ENCODE measurements at regions not wholly inside any gene's neighbourhood (a gene's known extent, or its start where the extent isn't known, plus 50 kb on each side); places are given as distances from the start of the nearest gene placed in this dataset.

DNA sequence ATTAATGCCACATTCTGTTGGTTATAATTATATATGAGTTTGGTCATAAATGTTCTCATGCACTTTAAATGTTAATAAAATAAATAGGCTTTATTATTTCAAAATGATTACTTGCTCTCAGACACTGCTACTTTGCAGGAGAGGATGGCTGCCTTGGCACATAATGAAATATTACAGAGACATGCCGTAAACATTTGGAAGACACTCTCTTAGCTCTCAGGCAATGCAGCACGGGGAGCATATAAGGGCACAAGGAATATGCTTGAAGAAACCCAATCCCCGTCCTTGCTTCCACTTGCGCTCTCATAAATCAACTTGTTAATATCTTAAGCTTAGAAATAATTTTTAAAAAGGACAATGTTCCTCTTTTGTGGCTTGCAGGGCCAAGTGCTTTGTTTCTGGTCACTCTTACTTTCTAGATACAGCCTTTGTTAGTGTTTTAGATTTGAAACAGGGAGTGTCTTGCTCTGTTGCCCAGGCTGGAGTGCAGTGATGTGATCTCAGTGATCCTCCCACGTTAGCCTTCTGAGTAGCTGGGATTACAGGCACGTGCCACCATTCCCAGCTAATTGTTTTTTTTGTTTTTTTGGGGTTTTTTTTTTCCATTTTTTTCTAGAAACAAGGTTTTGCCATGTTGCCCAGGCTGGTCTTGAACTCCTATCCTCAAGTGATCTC, 445.0 kb downstream of the SPRY1 start:
- DNase-seq (ENCODE audit: low read depth): no peak

DNA sequence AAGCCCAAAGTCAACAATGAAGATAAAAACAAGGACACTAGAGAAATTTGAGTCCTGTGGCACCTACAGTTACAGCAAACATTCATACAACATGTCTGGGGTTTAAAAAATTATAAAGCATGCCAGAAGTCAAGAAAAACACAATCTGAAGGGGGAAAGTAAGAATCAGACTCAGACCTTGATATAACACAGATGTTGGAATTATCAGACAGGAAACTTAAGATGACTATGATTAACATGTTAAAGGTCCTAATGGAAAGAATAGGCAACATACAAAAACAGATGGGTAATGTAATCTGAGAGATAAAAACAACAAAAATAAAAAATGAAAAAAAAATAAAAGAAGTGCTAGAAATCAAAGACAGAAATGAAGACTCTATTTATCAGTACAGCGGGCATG, 446.5 kb downstream of the SPRY1 start:
- no peak for DNase-seq (ENCODE audit: low read depth)

DNA sequence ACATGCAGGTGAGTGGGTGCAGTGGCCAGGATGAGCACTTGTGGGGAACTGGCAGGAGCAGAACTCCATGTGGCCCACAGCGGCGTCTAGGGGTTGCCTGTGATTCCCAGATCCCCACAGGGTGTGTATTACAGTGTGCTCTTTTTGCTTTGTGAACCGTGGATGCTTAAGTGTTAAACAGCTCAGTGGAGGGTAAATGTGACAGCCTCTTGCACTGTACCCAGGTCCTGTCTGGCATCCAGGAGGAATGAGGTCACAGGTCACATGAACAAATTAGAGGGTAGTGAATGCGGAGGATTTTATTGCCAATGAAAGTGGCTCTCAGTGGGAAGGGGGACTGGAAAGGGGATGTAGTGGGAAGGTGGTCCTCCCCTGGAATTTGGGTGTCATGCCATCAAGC, 447.8 kb downstream of the SPRY1 start:
- DNase-seq (ENCODE audit: low read depth): no peak

DNA sequence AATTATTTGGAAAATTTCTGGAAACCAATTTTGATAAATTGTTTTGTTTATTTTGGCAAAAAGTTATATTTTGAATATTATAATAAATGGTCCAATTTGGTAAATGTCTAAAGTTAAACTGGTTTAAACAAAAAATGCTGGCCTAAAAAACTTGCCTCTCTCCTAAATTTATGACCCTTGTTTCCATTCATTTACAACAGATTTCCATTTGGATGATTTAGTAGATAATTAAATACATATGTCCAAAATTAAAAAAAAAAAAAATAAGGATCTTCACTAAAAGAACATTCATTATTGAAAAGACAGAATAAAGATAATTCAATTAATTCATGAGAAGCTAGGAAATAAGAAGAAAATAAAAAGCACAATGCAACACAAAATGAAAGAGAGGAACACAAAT, 449.5 kb downstream of the SPRY1 start:
- no peak for DNase-seq (ENCODE audit: low read depth)

DNA sequence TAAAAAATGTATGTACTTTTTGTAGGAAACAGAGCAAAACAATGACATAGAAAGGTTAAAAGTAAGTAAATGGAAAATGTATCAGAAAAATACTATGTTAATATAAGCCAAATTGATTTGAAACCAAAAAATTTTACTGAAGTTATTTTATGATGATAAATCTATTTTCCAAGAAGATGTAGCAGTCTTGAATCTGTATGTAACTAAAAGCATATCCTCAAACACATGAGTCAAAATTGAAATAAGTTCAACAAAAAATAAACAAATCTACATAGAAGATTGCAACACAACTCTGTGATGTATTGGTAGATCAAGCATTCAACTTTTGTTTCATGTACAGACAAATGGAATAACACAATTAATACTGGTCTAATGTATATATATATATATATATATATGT, 450.0 kb downstream of the SPRY1 start:
- DNase-seq (ENCODE audit: low read depth): no peak

DNA sequence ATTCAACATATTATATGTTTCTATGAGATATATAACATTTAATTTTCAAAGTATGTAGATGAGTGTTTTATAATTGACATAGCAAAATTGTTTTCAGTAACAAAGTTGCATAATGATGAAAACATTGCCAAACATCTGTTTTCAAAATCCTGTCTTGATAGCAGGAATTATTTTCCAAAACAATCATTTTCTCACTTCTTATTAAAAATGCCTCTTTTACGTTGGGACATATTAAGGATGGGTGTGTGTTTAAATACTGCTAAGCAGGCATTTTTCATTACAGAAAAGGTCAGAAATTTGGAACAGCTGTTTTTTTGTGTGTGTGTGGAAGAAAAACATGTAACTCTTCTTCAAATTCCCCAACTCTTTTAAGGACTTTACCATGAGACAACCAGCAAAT, 452.0 kb downstream of the SPRY1 start:
- no peak for DNase-seq (ENCODE audit: low read depth)

DNA sequence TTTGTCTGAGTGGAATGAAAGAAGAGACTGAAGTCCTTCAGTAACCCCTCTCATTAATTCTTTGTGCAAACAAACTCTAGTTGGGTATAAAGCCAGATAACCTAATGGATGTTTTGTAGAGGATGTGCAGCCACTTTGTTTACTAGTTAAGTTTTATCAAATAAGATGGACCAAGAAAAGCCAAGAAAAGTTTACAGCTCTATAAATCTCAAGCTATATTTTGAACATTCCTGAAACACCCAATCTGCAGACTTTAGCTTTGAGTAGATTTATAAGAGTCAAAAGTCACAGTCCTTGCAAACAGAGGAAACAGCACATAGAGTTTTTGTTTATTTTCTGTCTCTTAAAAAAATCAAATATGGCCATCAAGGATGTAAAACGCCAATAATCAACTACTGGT, 452.9 kb downstream of the SPRY1 start:
- DNase-seq (ENCODE audit: low read depth): no peak

DNA sequence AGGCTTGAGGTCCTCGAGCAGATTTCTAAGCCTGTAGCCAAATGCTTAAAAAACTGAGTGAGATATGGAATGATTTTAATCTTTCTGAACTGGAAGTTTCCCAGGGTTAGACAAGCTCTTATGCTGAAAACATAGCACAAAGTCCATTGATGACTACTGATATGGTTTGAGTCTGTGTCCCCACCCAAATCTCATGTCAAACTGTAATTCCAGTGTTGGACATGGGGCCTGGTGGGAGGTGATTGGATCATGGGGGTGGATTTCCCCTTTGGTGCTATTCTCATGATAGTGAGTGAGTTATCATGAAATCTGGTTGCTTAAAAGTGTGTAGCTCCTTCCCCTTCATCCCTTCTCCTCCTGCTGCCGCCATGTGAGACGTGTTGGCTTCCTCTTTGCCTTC, 454.9 kb downstream of the SPRY1 start:
- DNase-seq (ENCODE audit: low read depth): no peak

DNA sequence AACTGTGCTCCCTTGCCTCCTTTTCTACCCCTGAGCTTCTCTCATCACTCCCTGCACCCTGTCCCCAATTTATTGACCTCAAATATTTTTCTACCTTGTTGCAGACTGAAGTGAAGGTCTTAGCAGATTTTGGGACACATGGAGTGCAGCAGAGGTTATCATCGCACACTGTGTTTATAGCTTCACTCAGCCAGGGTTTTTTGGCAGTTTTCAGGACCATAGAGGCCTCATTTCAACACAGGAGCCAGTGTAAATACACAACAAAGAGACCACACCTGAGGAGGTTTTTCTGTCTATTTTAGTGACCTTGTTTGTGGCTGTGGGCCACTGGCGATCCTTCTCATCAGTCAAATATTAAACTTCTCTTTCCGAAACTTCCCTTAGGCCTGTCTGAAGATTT, 457.1 kb downstream of the SPRY1 start:
- DNase-seq (ENCODE audit: low read depth): no peak

DNA sequence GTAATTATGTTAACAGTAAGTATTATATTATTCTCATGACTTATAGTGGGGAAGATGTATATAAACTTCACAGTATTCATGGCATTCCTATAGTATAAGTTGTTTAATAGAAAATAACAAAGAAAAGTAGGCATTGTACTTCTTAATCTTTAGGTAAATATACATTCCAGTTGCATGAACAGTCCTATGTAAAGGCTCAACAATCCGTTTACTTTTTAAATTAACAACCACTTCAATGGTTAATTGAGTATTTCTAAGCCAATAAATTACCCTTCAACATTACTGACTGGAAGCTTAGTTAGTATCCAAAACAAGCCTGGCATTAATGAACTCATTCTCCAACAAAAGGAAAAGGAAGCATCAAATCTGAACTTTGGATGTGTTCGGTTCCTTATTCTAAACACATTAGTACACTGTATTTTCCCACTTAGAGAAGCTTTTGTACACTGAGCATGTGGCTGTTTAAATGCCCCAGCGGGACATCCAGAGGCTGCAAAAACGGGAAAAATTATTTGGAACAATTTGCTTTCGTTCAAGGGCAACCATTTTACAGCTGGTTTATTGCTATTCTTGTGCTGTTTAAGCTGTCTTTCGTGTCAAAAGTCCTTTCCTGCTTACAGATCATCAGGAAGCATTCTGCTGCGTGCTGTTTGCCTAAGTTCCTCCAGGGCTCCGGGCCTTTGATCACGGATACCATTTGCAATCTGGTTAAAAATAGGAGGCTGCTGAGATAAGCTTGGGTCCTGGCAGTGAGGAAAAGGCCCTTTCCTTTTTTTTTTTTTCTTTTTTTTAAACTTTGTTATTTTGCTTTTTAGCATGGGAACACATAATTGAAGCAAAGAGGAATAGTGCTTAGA, 460.3 kb downstream of the SPRY1 start:
- no peak for DNase-seq (ENCODE audit: low read depth)

DNA sequence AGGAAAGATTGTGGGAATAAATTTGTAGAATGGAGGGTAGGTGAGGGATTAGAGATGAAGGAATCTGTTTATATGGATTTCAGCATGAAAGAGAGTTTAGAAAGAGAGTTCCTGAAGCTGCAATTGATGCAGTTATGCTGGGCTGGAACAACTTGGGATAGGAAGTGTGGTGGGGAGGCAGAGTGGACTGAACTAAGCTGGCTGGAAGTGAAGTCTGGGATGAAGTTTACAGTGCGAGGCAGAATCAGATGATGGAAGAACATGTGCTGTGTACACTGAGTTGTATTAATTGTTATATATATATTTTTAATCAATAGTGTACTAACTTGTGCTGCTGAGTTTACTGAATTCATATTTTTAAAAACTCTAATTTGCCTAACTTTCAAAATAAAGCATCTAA, 461.9 kb downstream of the SPRY1 start:
- DNase-seq (ENCODE audit: low read depth): no peak

DNA sequence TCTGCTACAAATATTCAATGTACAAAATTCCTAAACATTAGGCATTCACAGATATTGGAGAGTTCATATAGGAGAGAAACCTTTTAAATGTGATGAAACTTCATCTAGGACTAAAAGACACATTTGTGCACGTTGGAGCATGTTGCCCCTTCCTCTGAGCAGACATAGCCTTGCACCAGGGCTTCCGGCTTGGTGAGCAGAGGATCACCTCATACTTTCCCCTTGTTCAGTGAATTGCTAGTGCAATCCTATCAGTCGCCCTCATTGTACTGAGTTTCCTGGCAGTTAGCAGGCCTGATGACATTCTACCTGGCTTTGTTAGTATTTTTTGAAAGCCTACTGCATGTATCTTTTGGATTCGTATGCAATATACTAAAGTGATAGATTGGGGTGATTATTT, 466.2 kb downstream of the SPRY1 start:
- DNase-seq (ENCODE audit: low read depth): no peak

DNA sequence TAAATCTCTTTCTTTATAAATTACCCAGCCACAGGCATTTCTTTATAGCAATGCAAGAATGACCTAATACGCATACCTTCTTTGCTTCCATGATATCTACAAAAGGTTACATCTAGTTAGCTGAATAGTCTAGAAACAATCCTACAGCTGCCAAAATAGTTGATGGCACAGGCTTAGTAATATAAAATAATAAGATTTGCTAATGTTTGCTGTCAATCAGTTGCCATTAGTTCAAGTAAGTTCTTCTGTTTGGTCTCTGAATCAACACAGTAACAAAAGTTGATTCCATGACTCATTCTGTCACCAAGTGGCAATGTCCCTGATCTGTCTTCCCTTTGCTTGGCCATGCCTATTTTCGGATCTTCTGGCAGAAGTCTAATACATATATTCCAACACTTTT, 470.2 kb downstream of the SPRY1 start:
- DNase-seq (ENCODE audit: low read depth): no peak

DNA sequence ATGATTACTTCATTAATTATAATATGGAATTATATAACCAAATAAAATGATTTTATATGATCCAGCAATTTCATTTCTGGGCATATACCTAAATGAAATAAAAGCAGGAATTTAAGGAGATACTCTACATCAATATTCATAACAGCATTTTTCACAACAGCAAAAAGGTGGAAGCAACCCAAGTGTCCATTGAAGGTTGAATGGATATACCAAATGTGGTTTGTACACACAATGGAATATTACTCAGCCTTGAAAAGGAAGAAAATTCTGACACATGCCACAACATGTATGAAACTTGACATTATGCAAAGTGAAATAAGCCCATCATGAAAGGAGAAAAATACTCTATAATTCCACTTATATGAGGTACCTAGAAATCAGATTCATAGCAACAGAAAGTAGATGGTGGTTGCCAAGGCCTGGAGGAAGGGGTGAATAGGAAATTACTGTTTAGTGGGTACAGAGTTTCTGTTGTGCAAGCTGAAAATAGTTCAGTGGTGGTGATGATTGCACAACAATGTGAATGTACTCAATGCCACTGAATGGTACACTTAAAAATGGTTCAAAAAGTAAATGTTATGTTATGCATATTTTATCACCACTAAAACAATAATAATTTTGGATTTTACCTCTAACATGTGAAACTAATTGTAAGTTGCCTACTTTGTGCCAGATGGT, 471.5 kb downstream of the SPRY1 start:
- DNase-seq (ENCODE audit: low read depth): no peak

DNA sequence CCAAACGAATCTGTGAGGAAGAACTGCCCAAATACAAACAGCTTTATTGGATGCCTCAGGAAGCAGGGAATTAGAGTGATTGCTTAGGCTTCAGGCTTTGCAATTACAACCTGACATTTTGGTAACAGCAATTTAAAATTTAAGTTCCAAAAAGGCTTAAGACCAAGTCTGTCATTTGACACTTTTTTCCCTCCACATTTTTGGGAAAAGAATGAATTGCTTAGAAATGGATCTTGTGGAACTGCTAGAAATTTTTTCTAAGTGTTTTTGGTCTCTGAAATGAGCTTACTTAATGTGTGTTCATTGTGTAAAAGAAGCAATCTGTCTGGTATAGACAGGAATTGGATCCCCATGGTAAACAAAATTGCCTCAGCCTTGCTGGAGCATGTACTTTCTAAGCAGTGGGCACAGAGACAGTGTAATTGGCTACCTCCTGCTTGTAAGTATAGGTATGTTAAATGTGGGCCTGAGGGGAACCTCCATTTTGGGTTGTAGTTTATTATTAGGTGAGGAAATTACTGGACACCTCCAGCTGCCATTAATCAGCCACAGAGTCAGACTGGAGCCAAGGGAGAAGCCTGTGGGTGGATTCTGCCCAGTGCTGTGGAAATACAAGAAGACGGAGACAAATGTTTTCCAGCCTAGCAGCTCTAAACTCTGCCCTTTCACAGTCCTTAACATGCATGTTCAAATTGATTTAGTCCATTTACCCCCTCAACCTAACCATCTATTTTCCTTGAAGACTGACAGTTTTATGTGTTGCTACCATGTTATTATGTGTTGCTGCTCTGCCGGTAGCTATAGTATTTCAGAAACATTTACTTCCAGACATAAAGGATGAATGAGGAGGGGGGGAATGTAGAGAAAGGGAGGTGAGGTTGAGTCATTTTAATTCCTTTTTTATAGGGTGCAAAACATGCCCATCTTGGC, 473.0 kb downstream of the SPRY1 start:
- no peak for DNase-seq (ENCODE audit: low read depth)

DNA sequence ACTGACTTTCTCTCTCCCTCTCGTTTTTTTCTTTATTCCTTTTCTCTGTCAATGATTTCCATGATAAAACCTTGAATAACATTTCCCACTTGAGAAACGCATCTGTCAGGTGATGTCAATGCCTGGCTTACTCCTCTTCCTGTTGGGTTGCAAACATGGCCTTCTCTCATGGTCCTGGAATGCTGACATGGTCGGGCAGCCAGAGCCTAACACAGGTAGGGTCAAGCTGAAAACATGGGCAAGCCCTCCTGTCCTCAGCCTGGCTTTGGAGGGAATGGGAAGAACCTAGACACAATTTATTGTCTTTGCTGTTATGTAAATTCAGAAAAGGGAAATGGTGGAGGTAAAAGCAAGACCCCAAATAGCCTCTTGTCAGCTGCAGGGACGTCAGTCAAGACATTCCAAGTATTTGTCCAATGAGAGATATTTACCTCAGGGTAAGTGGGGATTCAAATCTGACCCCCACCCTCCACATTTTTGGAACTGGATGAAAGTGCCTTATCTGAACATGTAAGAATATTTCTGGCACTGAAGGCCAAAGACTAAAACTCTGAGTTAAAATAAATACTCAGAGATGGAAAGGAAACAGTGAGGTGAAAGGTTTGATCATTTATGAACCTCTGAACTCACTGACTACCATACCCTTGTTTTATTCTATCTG, 473.8 kb downstream of the SPRY1 start:
- no peak for DNase-seq (ENCODE audit: low read depth)

DNA sequence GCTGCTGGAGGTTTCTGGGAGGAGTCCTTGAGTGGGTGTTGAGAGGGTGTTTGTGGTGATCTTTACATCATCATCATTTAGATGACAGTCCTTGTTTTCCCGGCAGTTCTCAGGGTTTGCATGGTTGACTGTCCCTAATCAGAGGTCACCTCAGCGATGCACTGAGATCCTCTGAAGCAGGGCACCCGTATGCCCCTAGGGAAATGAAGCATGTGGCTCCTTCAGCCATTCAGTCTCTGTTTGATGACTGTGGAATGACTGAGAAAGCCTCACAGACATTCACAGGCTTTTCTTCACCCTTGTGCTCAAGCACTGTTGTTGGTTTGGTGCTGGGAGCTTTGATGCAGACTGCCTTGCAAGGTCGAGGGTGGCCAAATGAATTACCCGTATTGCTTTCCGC, 474.7 kb downstream of the SPRY1 start:
- DNase-seq (ENCODE audit: low read depth): no peak

DNA sequence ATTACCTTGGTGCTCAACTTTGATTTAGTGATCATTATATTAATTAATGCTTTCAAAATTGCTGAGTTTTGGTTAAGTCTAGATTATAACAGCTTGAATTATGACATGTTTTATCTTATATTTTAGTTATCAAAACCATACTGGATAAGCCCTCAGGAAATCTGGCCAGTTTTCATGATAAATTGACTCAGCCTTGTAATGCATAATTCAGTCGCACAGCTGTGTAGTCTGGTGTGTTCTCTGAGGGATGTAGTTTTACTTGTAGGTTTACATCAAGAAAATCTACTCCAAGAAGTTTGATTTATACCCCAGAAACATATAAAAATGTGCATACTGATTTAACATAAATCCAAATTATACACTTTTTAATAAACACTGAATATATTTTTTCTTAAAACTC, 477.5 kb downstream of the SPRY1 start:
- DNase-seq (ENCODE audit: low read depth): no peak

DNA sequence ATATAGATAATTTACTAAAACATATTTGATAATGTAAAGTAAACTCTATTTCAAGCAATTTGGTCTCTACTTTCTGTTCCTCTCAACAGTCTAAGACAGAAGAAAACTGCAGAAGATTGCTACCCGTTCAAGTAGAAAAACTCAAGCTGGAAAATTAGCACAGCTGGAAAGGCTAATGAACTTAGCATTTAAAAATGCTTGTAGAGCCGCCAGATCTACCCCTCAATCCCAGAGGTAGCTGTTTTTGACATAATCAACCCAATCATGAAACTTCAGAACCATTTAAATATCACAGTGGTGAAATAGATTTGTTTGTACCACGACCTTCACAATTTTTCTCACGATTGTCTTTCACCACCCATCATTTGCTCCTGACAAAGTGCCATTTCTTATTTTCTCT, 479.5 kb downstream of the SPRY1 start:
- DNase-seq (ENCODE audit: low read depth): no peak

DNA sequence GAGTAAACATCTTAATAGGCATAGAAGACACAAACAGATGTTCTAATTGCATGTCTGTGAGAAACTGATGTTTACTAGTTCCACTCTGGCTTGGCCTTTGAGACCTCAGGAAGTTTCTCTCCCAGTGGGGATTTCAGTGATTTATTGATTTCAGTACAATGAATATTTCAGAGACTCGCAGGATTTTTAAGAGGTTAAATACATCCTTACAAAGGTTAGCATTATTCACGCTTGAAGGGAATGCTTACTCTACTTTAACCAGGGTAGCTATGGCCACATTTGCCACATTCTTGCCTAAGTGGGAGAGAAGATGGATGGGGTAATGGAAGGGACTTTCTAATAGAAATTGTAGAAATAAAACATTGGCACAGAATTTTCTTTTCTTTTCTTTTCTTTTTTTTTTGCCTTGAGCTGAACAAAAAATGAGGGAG, 480.1 kb downstream of the SPRY1 start:
- DNase-seq (ENCODE audit: low read depth): no peak

DNA sequence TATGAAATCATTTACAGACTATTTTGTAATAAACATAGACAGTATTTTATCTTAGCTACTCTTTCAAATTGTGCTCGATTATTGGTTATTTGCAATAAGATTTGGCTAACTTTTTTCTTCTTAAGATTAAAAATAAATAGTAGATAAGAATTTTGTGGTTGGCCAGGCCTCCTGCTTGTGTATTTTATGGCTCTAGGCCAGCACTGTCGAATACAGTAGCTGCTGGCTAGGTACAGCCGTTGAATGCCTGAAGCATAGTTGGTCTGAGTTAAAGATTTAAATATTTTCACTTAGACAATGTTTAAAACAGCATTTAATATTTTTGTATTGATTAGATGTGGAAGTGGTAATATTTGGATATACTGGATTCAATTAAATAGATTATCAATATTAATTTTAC, 481.0 kb downstream of the SPRY1 start:
- DNase-seq (ENCODE audit: low read depth): no peak

DNA sequence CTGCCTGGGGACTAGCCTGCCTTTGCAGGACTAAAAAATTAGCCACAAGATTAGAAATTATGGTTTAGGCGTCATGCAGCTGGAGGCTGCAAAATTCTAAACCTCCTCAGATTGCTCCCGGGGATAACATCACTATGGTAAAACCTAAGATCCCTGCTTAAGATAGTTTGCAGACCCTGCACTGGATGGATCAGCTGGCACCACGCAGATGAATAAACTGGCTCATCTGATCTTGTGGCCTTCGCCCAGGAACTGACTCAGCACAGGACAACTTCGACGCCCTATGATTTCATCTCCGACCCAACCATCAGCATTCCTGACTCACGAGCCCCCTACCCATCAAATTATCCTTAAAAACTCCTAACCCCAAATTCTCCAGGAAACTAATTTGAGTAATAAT, 482.4 kb downstream of the SPRY1 start:
- DNase-seq (ENCODE audit: low read depth): no peak

All from activated T-helper 1 cell treated with Interleukin-2 at 50 U/mL for 16 hours (primary cell).